MM.1S (cell line): ENCODE measurements at regions not wholly inside any gene's neighbourhood (a gene's known extent, or its start where the extent isn't known, plus 50 kb on each side); places are given as distances from the start of the nearest gene placed in this dataset.

ENCODE experiments used
- DNase-seq: peaks from one replicate; pipeline ENCODE4 v3.0.0-alpha.2; 2015
- H2AFZ ChIP-seq: fragments of 300-600 bp; sonication (generic); 2 replicates; pipeline ENCODE4 v1.6.0; 2016; ENCODE audit warnings: antibody characterized with exemption, low read length
- H3F3A ChIP-seq: fragments of 300-600 bp; sonication (generic); 2 replicates; pipeline ENCODE4 v1.6.1; 2016; ENCODE audit warnings: mild to moderate bottlenecking, antibody characterized with exemption, low read length, moderate library complexity, mixed read lengths; ENCODE audit not compliant: insufficient read depth
- H3K27ac ChIP-seq: fragments of 300-600 bp; sonication (generic); 2 replicates; pipeline ENCODE4 v1.5.1; 2016; ENCODE audit warnings: mild to moderate bottlenecking, low read length
- H3K27me3 ChIP-seq: fragments of 300-600 bp; sonication (generic); replicated peaks from 2 replicates; pipeline ENCODE4 v1.6.0; 2016; ENCODE audit warnings: low read length; ENCODE audit not compliant: insufficient read depth
- H3K36me3 ChIP-seq: fragments of 300-600 bp; sonication (generic); replicated peaks from 2 replicates; pipeline ENCODE4 v1.6.1; 2016; ENCODE audit warnings: mild to moderate bottlenecking, low read length, mixed read lengths; ENCODE audit not compliant: insufficient read depth
- H3K4me1 ChIP-seq: fragments of 300-600 bp; sonication (generic); 2 replicates; pipeline ENCODE4 v1.6.1; 2016; ENCODE audit warnings: low read length, mixed read lengths
- H3K4me2 ChIP-seq: fragments of 300-600 bp; sonication (generic); 2 replicates; pipeline ENCODE4 v1.6.0; 2016; ENCODE audit warnings: low read depth, low read length
- H3K4me3 ChIP-seq: fragments of 300-600 bp; sonication (generic); 2 replicates; pipeline ENCODE4 v1.5.1; 2016; ENCODE audit warnings: low read length, mixed read lengths
- H3K79me2 ChIP-seq: fragments of 300-600 bp; sonication (generic); 2 replicates; pipeline ENCODE4 v1.6.1; 2016; ENCODE audit warnings: mixed run types, low read length, mixed read lengths
- H3K9ac ChIP-seq: fragments of 300-600 bp; sonication (generic); 2 replicates; pipeline ENCODE4 v1.6.1; 2016; ENCODE audit warnings: low read length, mixed read lengths
- H3K9me2 ChIP-seq: fragments of 300-600 bp; sonication (generic); replicated peaks from 2 replicates; pipeline ENCODE4 v1.6.1; 2016; ENCODE audit warnings: mild to moderate bottlenecking, low read length, mixed read lengths; ENCODE audit not compliant: insufficient read depth
- H3K9me3 ChIP-seq: fragments of 300-600 bp; sonication (generic); replicated peaks from 2 replicates; pipeline ENCODE4 v1.6.1; 2016; ENCODE audit warnings: mild to moderate bottlenecking, low read length, mixed read lengths; ENCODE audit not compliant: insufficient read depth
- H4K20me1 ChIP-seq: fragments of 300-600 bp; sonication (generic); 2 replicates; pipeline ENCODE4 v1.6.1; 2016; ENCODE audit warnings: mild to moderate bottlenecking, low read length, moderate library complexity, mixed read lengths; ENCODE audit not compliant: insufficient read depth
- CTCF ChIP-seq: fragments of 300-600 bp; sonication (generic); IDR thresholded peaks from 2 replicates; pipeline ENCODE4 v1.5.1; 2016; ENCODE audit warnings: antibody characterized with exemption, low read length, mixed read lengths
- EZH2 ChIP-seq: fragments of 300-600 bp; sonication (generic); optimal IDR thresholded peaks from 2 replicates; pipeline ENCODE3; 2017; ENCODE audit warnings: low read depth, mild to moderate bottlenecking, antibody characterized with exemption, low read length, mixed read lengths
- EZH2phosphoT487 ChIP-seq: fragments of 300-600 bp; sonication (generic); IDR thresholded peaks from 2 replicates; pipeline ENCODE4 v1.6.1; 2018; ENCODE audit warnings: antibody characterized with exemption, low read length

DNA sequence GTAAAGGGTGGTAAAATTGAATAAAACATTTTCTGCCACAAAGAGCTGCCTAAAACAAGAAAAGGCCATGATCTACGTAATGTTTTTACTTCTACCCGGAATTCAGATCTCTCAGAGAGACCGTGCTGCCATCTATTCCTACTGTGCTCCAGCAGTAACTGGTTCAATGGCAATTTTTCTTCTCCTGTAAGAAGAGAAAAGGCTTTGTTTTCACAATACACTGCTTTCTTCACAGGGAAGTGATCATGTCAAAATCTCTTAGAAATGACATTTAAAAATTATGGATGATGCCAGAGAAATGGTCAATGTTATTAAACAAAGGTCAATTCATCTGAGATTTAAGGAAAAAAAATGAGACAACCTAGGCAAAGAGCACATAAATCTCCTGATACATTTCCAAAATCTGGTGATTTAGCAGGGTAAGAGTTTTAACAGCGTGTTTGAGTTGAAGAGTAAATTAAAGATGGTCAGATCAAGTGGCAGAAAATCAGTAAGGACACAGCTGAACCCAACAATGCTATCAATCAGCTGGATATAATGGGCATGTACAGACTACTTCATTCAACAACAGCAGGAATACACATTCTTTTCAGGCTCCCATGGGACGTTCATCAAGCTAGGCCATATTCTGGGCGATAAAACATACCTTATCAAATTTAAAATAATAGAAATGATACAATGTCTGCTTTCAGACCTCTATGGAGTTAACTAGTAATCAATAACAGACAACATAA lies 523.1 kb downstream of the CHSY3 start:
- Histone ChIP-seq H3K79me2 (no peaks in the 10 kb centered on the region), H3K4me2 (no peak overlapping the region), H3K27me3 (no peaks in the 10 kb centered on the region), H3K9ac (no peak overlapping the region), H4K20me1 (no peaks in the 10 kb centered on the region), H3K27ac (no peak overlapping the region), H3K9me2 (no peaks in the 10 kb centered on the region), H2AFZ (no peak overlapping the region), H3K4me3 (no peak overlapping the region), H3K36me3 (no peaks in the 10 kb centered on the region), H3K4me1 (no peaks in the 10 kb centered on the region), H3F3A (no peaks in the 10 kb centered on the region), H3K9me3 (no peaks in the 10 kb centered on the region)
- DNase-seq = no peak
- no peak for TF ChIP-seq CTCF
- no peak for TF ChIP-seq EZH2phosphoT487
- no peak for TF ChIP-seq EZH2

- Histone ChIP-seq H3K4me2 (no peak overlapping the region), H3K27me3 (no peaks in the 10 kb centered on the region), H4K20me1 (no peaks in the 10 kb centered on the region), H3K9me3 (no peaks in the 10 kb centered on the region), H2AFZ (no peak overlapping the region), H3K36me3 (no peaks in the 10 kb centered on the region), H3F3A (no peaks in the 10 kb centered on the region), H3K79me2 (no peaks in the 10 kb centered on the region), H3K9ac (no peak overlapping the region), H3K27ac (no peak overlapping the region), H3K9me2 (no peaks in the 10 kb centered on the region), H3K4me1 (no peaks in the 10 kb centered on the region), H3K4me3 (no peak overlapping the region)
- DNase-seq = no peak
- TF ChIP-seq EZH2phosphoT487 = no peak
- no peak for TF ChIP-seq CTCF
- no peak for TF ChIP-seq EZH2
These were observed 521.2 kb downstream of the CHSY3 start for GRCh38 chr5:130425424-130425823.

DNA sequence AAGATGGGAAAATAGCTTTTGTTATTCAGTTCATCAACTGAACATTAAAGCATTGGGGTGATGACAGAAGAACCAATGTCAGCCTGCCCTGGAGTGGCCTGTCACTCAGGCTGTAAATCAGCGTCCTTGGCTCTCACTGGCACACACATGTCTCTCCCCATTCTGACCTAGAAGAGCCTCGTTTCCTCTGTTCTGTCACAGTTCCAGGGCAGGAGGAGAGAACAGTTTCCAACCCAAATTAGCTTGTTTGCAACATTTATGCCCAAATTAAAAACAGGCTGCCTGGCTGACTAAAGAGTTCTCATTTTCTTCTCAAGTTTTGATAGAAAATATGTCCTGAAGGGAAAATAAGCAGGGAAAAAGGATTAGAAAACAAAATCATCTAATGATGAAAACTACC lies 520.1 kb downstream of the CHSY3 start:
- no peaks in the 10 kb centered on the region for H3K9me3 ChIP-seq
- TF ChIP-seq CTCF = no peak
- TF ChIP-seq EZH2phosphoT487 = no peak
- TF ChIP-seq EZH2 = no peak
- no peak for DNase-seq
- H3K4me3 ChIP-seq = no peak overlapping the region
- H4K20me1 ChIP-seq = no peaks in the 10 kb centered on the region
- no peaks in the 10 kb centered on the region for H3K27me3 ChIP-seq
- no peaks in the 10 kb centered on the region for H3F3A ChIP-seq
- no peaks in the 10 kb centered on the region for H3K4me1 ChIP-seq
- no peaks in the 10 kb centered on the region for H3K79me2 ChIP-seq
- no peak overlapping the region for H3K27ac ChIP-seq
- no peak overlapping the region for H3K4me2 ChIP-seq
- no peak overlapping the region for H2AFZ ChIP-seq
- no peak overlapping the region for H3K9ac ChIP-seq
- no peaks in the 10 kb centered on the region for H3K36me3 ChIP-seq
- no peaks in the 10 kb centered on the region for H3K9me2 ChIP-seq
